ENCODE measurements at regions not wholly inside any gene's neighbourhood (a gene's known extent, or its start where the extent isn't known, plus 50 kb on each side); places are given as distances from the start of the nearest gene placed in this dataset.

GRCh38 chr2:128790541-128791001, 471.9 kb upstream of the HS6ST1 start:
- Histone ChIP-seq H3K4me2 (no peak overlapping the region), H3K27me3 (no peaks in the 10 kb centered on the region), H3K9me3 (ENCODE audit: low read depth) (no peaks in the 10 kb centered on the region), H3K79me2 (no peaks in the 10 kb centered on the region), H3K4me1 (ENCODE audit: insufficient read depth) (peaks cover 4% of the 10 kb centered on the region), H4K20me1 (ENCODE audit: insufficient read depth, poor library complexity, severe bottlenecking) (no peaks in the 10 kb centered on the region), H3K9me2 (replicated peaks; ENCODE audit: insufficient read depth) (no peaks in the 10 kb centered on the region), H3K36me3 (replicated peaks; ENCODE audit: insufficient read depth, low read depth) (no peaks in the 10 kb centered on the region), H3K4me3 (no peak overlapping the region), H3K27ac (no peak overlapping the region), H2AFZ (no peak overlapping the region)
- WGBS (ENCODE audit: low lambda C conversion rate, missing lambda C conversion rate): 78% methylated on average over 14 of the region's 14 CpGs
- DNase-seq (ENCODE audit: low spot score): no peak
- no peak for TF ChIP-seq CTCF (IDR thresholded peaks at IDR 0.05; ENCODE audit: poor library complexity)
- TF ChIP-seq EZH2phosphoT487 (IDR thresholded peaks at IDR 0.05; ENCODE audit: low read depth, severe bottlenecking, unreplicated experiment): no peak
- TF ChIP-seq EZH2 (IDR thresholded peaks at IDR 0.05; ENCODE audit: borderline replicate concordance): no peak

GRCh38 chr2:128791120-128791984, 472.7 kb upstream of the HS6ST1 start:
- Histone ChIP-seq H3K9me2 (replicated peaks; ENCODE audit: insufficient read depth) (no peaks in the 10 kb centered on the region), H3K27ac (no peak overlapping the region), H4K20me1 (ENCODE audit: insufficient read depth, poor library complexity, severe bottlenecking) (no peaks in the 10 kb centered on the region), H2AFZ (no peak overlapping the region), H3K36me3 (replicated peaks; ENCODE audit: insufficient read depth, low read depth) (no peaks in the 10 kb centered on the region), H3K4me3 (no peak overlapping the region), H3K4me2 (no peak overlapping the region), H3K9me3 (ENCODE audit: low read depth) (no peaks in the 10 kb centered on the region), H3K27me3 (no peaks in the 10 kb centered on the region), H3K79me2 (no peaks in the 10 kb centered on the region), H3K4me1 (ENCODE audit: insufficient read depth) (peaks cover 4% of the 10 kb centered on the region)
- no peak for TF ChIP-seq EZH2phosphoT487 (IDR thresholded peaks at IDR 0.05; ENCODE audit: low read depth, severe bottlenecking, unreplicated experiment)
- TF ChIP-seq EZH2 (IDR thresholded peaks at IDR 0.05; ENCODE audit: borderline replicate concordance): no peak
- TF ChIP-seq CTCF (IDR thresholded peaks at IDR 0.05; ENCODE audit: poor library complexity): no peak
- WGBS (ENCODE audit: low lambda C conversion rate, missing lambda C conversion rate): 88% methylated on average over 24 of the region's 24 CpGs
- no peak for DNase-seq (ENCODE audit: low spot score)

DNA sequence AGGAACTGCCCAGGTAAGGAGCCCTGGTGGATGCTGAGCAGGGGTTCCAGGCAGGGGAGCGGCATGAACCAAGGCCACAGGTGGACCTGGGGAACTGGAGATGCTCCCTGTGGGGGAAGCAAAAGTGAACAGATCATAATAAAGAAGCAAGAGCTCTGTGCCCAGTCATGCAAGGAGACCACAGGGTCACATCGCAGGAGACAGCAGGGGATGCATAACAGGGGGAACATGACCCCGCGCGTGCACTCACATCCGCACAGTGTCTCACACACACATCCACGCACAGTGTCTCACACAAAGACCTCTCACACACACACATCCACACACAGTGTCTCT, 473.3 kb upstream of the HS6ST1 start:
- no peak overlapping the region for H3K27ac ChIP-seq
- no peaks in the 10 kb centered on the region for H3K36me3 ChIP-seq (replicated peaks; ENCODE audit: insufficient read depth, low read depth)
- 80% methylated on average over 7 of the region's 7 CpGs for WGBS (ENCODE audit: low lambda C conversion rate, missing lambda C conversion rate)
- no peaks in the 10 kb centered on the region for H3K9me2 ChIP-seq (replicated peaks; ENCODE audit: insufficient read depth)
- DNase-seq (ENCODE audit: low spot score): no peak
- no peak overlapping the region for H3K4me2 ChIP-seq
- no peaks in the 10 kb centered on the region for H3K27me3 ChIP-seq
- TF ChIP-seq EZH2 (IDR thresholded peaks at IDR 0.05; ENCODE audit: borderline replicate concordance) (no peak), EZH2phosphoT487 (IDR thresholded peaks at IDR 0.05; ENCODE audit: low read depth, severe bottlenecking, unreplicated experiment) (no peak), CTCF (IDR thresholded peaks at IDR 0.05; ENCODE audit: poor library complexity) (no peak)
- no peaks in the 10 kb centered on the region for H3K9me3 ChIP-seq (ENCODE audit: low read depth)
- H3K79me2 ChIP-seq: no peaks in the 10 kb centered on the region
- H3K4me3 ChIP-seq: no peak overlapping the region
- H2AFZ ChIP-seq: no peak overlapping the region
- no peaks in the 10 kb centered on the region for H4K20me1 ChIP-seq (ENCODE audit: insufficient read depth, poor library complexity, severe bottlenecking)
- peaks cover 3% of the 10 kb centered on the region for H3K4me1 ChIP-seq (ENCODE audit: insufficient read depth)
